ENCODE measurements at regions not wholly inside any gene's neighbourhood (a gene's known extent, or its start where the extent isn't known, plus 50 kb on each side); places are given as distances from the start of the nearest gene placed in this dataset.
"Not testable (repeated sequence)": the region's sequence is repeated elsewhere in the genome, so short reads cannot be mapped to it uniquely, and the experiment has no call there.

- not testable (repeated sequence) for DNase-seq (ENCODE audit: low read depth in 1 of 2, low spot score in 1 of 2)
Observed at GRCh38 chr16:32947336-32947735, 246.7 kb upstream of the TP53TG3C start.

- DNase-seq (ENCODE audit: low read depth in 1 of 2, low spot score in 1 of 2): not testable (repeated sequence)
Observed at GRCh38 chr16:32946041-32946560, 247.9 kb upstream of the TP53TG3C start.

GRCh38 chr16:32945311-32945710 is 248.7 kb upstream of the TP53TG3C start:
- DNase-seq (ENCODE audit: low read depth in 1 of 2, low spot score in 1 of 2): not testable (repeated sequence)

- DNase-seq (ENCODE audit: low read depth in 1 of 2, low spot score in 1 of 2): not testable (repeated sequence)
Observed at GRCh38 chr16:32939845-32940244, 254.2 kb upstream of the TP53TG3C start.

- DNase-seq (ENCODE audit: low read depth in 1 of 2, low spot score in 1 of 2): not testable (repeated sequence)
Observed at GRCh38 chr16:32937929-32938328, 256.1 kb upstream of the TP53TG3C start.

GRCh38 chr16:32932240-32933040 is 256.5 kb upstream of the TP53TG3 start:
- DNase-seq (ENCODE audit: low read depth in 1 of 2, low spot score in 1 of 2): not testable (repeated sequence)

GRCh38 chr16:32925192-32925591 is 249.2 kb upstream of the TP53TG3 start:
- DNase-seq (ENCODE audit: low read depth in 1 of 2, low spot score in 1 of 2): not testable (repeated sequence)

GRCh38 chr16:32922578-32922977 is 246.6 kb upstream of the TP53TG3 start:
- DNase-seq (ENCODE audit: low read depth in 1 of 2, low spot score in 1 of 2): not testable (repeated sequence)

- DNase-seq (ENCODE audit: low read depth in 1 of 2, low spot score in 1 of 2): not testable (repeated sequence)
Observed at GRCh38 chr16:32915346-32915745, 239.4 kb upstream of the TP53TG3 start.

- peak in 1 of 2 donors; percentile 9 for DNase-seq (ENCODE audit: low read depth in 1 of 2, low spot score in 1 of 2)
Observed at GRCh38 chr16:32897782-32898181, 221.8 kb upstream of the TP53TG3 start.

- DNase-seq (ENCODE audit: low read depth in 1 of 2, low spot score in 1 of 2): not testable (repeated sequence)
Observed at GRCh38 chr16:32885392-32885791, 209.4 kb upstream of the TP53TG3 start.

GRCh38 chr16:32884556-32884955 is 208.6 kb upstream of the TP53TG3 start:
- DNase-seq (ENCODE audit: low read depth in 1 of 2, low spot score in 1 of 2): not testable (repeated sequence)

GRCh38 chr16:32882328-32882857 is 206.4 kb upstream of the TP53TG3 start:
- not testable (repeated sequence) for DNase-seq (ENCODE audit: low read depth in 1 of 2, low spot score in 1 of 2)

- DNase-seq (ENCODE audit: low read depth in 1 of 2, low spot score in 1 of 2): not testable (repeated sequence)
Observed at GRCh38 chr16:32881631-32882030, 205.7 kb upstream of the TP53TG3 start.

- DNase-seq (ENCODE audit: low read depth in 1 of 2, low spot score in 1 of 2): not testable (repeated sequence)
Observed at GRCh38 chr16:32880009-32880408, 204.0 kb upstream of the TP53TG3 start.

GRCh38 chr16:32876718-32877117 is 200.8 kb upstream of the TP53TG3 start:
- not testable (repeated sequence) for DNase-seq (ENCODE audit: low read depth in 1 of 2, low spot score in 1 of 2)

GRCh38 chr16:32873783-32874182 is 197.8 kb upstream of the TP53TG3 start:
- DNase-seq (ENCODE audit: low read depth in 1 of 2, low spot score in 1 of 2): not testable (repeated sequence)

- DNase-seq (ENCODE audit: low read depth in 1 of 2, low spot score in 1 of 2): not testable (repeated sequence)
Observed at GRCh38 chr16:32873120-32873519, 197.2 kb upstream of the TP53TG3 start.

- not testable (repeated sequence) for DNase-seq (ENCODE audit: low read depth in 1 of 2, low spot score in 1 of 2)
Observed at GRCh38 chr16:32870628-32871027, 194.7 kb upstream of the TP53TG3 start.

GRCh38 chr16:32868334-32868733 is 192.4 kb upstream of the TP53TG3 start:
- DNase-seq (ENCODE audit: low read depth in 1 of 2, low spot score in 1 of 2): not testable (repeated sequence)

- not testable (repeated sequence) for DNase-seq (ENCODE audit: low read depth in 1 of 2, low spot score in 1 of 2)
Observed at GRCh38 chr16:32865284-32865683, 189.3 kb upstream of the TP53TG3 start.
